Adrenal gland (tissue), 9 donors: ENCODE measurements at regions not wholly inside any gene's neighbourhood (a gene's known extent, or its start where the extent isn't known, plus 50 kb on each side); places are given as distances from the start of the nearest gene placed in this dataset.

ENCODE experiments used
- DNase-seq, 7 donors: peaks; one replicate each; pipeline ENCODE4 v3.0.0-alpha.2; 2019 to 2020
- H3K27ac ChIP-seq, 5 donors: fragments of 200-600 bp; sonication (generic) in 4 of 5; 1 replicate in 3 of 5; 2 replicates in 2 of 5; pipeline versions ENCODE4 v1.5.1 to v1.8.0; 2016 to 2020; ENCODE audit warnings: mild to moderate bottlenecking in 1 of 5
- H3K27me3 ChIP-seq: fragments of 200-600 bp; 2 replicates; pipeline ENCODE4 v1.8.0; 2021
- H3K36me3 ChIP-seq, 2 donors: fragments of 200-600 bp; replicated peaks in 1 of 2; 1 replicate in 1 of 2; 2 replicates in 1 of 2; pipeline versions ENCODE4 v1.5.1 to v1.8.0; 2018 to 2022
- H3K4me1 ChIP-seq, 2 donors: fragments of 200-600 bp; replicated peaks in 1 of 2; 1 replicate in 1 of 2; 2 replicates in 1 of 2; pipeline versions ENCODE4 v1.5.1 to v1.8.0; 2018 to 2021
- H3K4me3 ChIP-seq, 4 donors: fragments of 200-600 bp; sonication (generic) in 3 of 4; one replicate each; pipeline ENCODE4 v1.5.1; 2016 to 2018
- H3K9me3 ChIP-seq, 3 donors: fragments of 200-600 bp; sonication (generic) in 1 of 3; replicated peaks in 1 of 3; 1 replicate in 2 of 3; 2 replicates in 1 of 3; pipeline versions ENCODE4 v1.5.1 to v1.8.0; 2016 to 2021
- CTCF ChIP-seq, 6 experiments: fragments of 450-650 bp in 4 of 6; fragments of 200-600 bp in 2 of 6; sonication (generic) in 1 of 6; IDR thresholded peaks; 1 replicate in 5 of 6; 2 replicates in 1 of 6; pipeline versions ENCODE4 v1.5.1 to v1.8.0; 2016 to 2021; ENCODE audit warnings: antibody characterized with exemption in 6 of 6, mild to moderate bottlenecking in 2 of 6, moderate library complexity in 1 of 6
- POLR2A ChIP-seq, 2 donors: fragments of 450-650 bp; IDR thresholded peaks; one replicate each; pipeline ENCODE4 v1.6.1; 2017; ENCODE audit warnings: antibody characterized with exemption in 2 of 2, mild to moderate bottlenecking in 2 of 2, moderate library complexity in 1 of 2
- WGBS, 4 donors: extraction: QIAGEN DNeasy Blood & Tissue Kit in 2 of 4; methylation state at CpG; one replicate each; pipeline versions ENCODE4 v1.1.5 to v1.1.7; 2013 to 2017; 5-methylcytosine and 5-hydroxymethylcytosine counted together
- intact Hi-C, 2 donors: fragments of 100-400 bp; cut with DNase I; formaldehyde crosslinking; loops; one replicate each; pipeline versions ENCODE4 v1.14.1 to v1.15.0; 2022 to 2023
- donor health status: healthy with polysubstance abuse.
- donor health status: Bipolar disorder and iron deficiency.
- donor health status: DM: yes; HTN: yes; CAD: no.
- donor health status: DM: no; HTN: no; CAD: no.
- donor health status: DM: no; HTN: no; CAD: no.

- intact Hi-C loops = no loop called here
- H3K4me1 ChIP-seq = no peaks in the 10 kb centered on the region
- no peak overlapping the region for H3K4me3 ChIP-seq
- 72 to 82% (median 78%) methylated on average over 6 of the region's 6 CpGs for WGBS, 4 donors
- DNase-seq = no peak
- H3K9me3 ChIP-seq = no peaks in the 10 kb centered on the region
- H3K27ac ChIP-seq = no peak overlapping the region
- no peak for TF ChIP-seq CTCF (IDR thresholded peaks at IDR 0.05)
- no peak for TF ChIP-seq POLR2A (IDR thresholded peaks at IDR 0.05)
- peaks cover 12% of the 10 kb centered on the region for H3K27me3 ChIP-seq
- H3K36me3 ChIP-seq = no peaks in the 10 kb centered on the region
Measured at GRCh38 chrX:104324461-104325212, 69.9 kb upstream of the ESX1 start.

- intact Hi-C loops = no loop called here
- WGBS, 4 donors = 81 to 85% (median 83%) methylated on average over 5 of the region's 5 CpGs
Measured at GRCh38 chrX:104319346-104319745, 64.6 kb upstream of the ESX1 start.

GRCh38 chrX:104318330-104319009, 63.7 kb upstream of the ESX1 start:
- intact Hi-C loops = no loop called here
- WGBS, 4 donors = 63 to 75% (median 69%) methylated on average over 4 of the region's 4 CpGs
- TF ChIP-seq POLR2A (IDR thresholded peaks at IDR 0.05) (no peak), CTCF (IDR thresholded peaks at IDR 0.05) (no peak)
- no peak overlapping the region for H3K27ac ChIP-seq
- no peak for DNase-seq
- H3K4me3 ChIP-seq = no peak overlapping the region
- H3K9me3 ChIP-seq = no peaks in the 10 kb centered on the region
- no peaks in the 10 kb centered on the region for H3K4me1 ChIP-seq
- H3K27me3 ChIP-seq = peaks cover 25% of the 10 kb centered on the region
- no peaks in the 10 kb centered on the region for H3K36me3 ChIP-seq

More at GRCh38 chrX:104319346-104319745, 64.6 kb upstream of the ESX1 start:
- DNase-seq = no peak
- Histone ChIP-seq H3K27ac (no peak overlapping the region), H3K36me3 (no peaks in the 10 kb centered on the region), H3K4me3 (no peak overlapping the region), H3K4me1 (no peaks in the 10 kb centered on the region), H3K9me3 (no peaks in the 10 kb centered on the region), H3K27me3 (peaks cover 20% of the 10 kb centered on the region)
- TF ChIP-seq POLR2A (IDR thresholded peaks at IDR 0.05) = no peak
- no peak for TF ChIP-seq CTCF (IDR thresholded peaks at IDR 0.05)

GRCh38 chrX:104316739-104317138, 62.0 kb upstream of the ESX1 start:
- H3K4me1 ChIP-seq = no peaks in the 10 kb centered on the region
- intact Hi-C loops = no loop called here
- TF ChIP-seq POLR2A (IDR thresholded peaks at IDR 0.05) = no peak
- TF ChIP-seq CTCF (IDR thresholded peaks at IDR 0.05) = no peak
- H3K36me3 ChIP-seq = no peaks in the 10 kb centered on the region
- no peak for DNase-seq
- H3K27me3 ChIP-seq = peaks cover 28% of the 10 kb centered on the region
- no peak overlapping the region for H3K27ac ChIP-seq
- 66 to 72% (median 69%) methylated on average over 3 of the region's 3 CpGs for WGBS, 4 donors
- H3K4me3 ChIP-seq = no peak overlapping the region
- H3K9me3 ChIP-seq = no peaks in the 10 kb centered on the region
